CD14-positive monocyte (primary cell): ENCODE measurements at regions not wholly inside any gene's neighbourhood (a gene's known extent, or its start where the extent isn't known, plus 50 kb on each side); places are given as distances from the start of the nearest gene placed in this dataset.

Source experiments
- DNase-seq, 3 donors: peaks; one replicate each; pipeline ENCODE4 v3.0.0-alpha.2; 2011 to 2022
- H2AFZ ChIP-seq: 2 replicates; pipeline ENCODE4 v1.6.0; 2012; ENCODE audit warnings: mild to moderate bottlenecking, low read depth, low read length, inconsistent platforms; ENCODE audit not compliant: insufficient read depth, poor library complexity, severe bottlenecking
- H3K27ac ChIP-seq, 2 donors: 1 replicate in 1 of 2; 2 replicates in 1 of 2; pipeline ENCODE4 v1.5.1; 2012 to 2013; ENCODE audit warnings: low read length in 2 of 2, control low read depth in 1 of 2, inconsistent platforms in 1 of 2, low read depth in 1 of 2, mild to moderate bottlenecking in 1 of 2
- H3K27me3 ChIP-seq, 2 donors: one replicate each; pipeline versions ENCODE4 v1.6.0 to v1.6.1; 2011 to 2013; ENCODE audit warnings: low read length in 2 of 2; ENCODE audit not compliant: control insufficient read depth in 2 of 2, insufficient read depth in 2 of 2
- H3K36me3 ChIP-seq, 2 donors: replicated peaks in 1 of 2; 1 replicate in 1 of 2; 2 replicates in 1 of 2; pipeline versions ENCODE4 v1.5.1 to v1.6.1; 2012 to 2013; ENCODE audit warnings: low read length in 2 of 2, control low read depth in 1 of 2, inconsistent platforms in 1 of 2, mild to moderate bottlenecking in 1 of 2; ENCODE audit not compliant: insufficient read depth in 2 of 2, control insufficient read depth in 1 of 2
- H3K4me1 ChIP-seq, 2 donors: 1 replicate in 1 of 2; 2 replicates in 1 of 2; pipeline versions ENCODE4 v1.5.1 to v1.6.1; 2012 to 2013; ENCODE audit warnings: low read length in 2 of 2, control low read depth in 1 of 2, inconsistent platforms in 1 of 2, mild to moderate bottlenecking in 1 of 2, moderate library complexity in 1 of 2; ENCODE audit not compliant: insufficient read depth in 2 of 2, control insufficient read depth in 1 of 2
- H3K4me2 ChIP-seq: replicated peaks from 2 replicates; pipeline ENCODE3; 2012; ENCODE audit warnings: low read length, moderate library complexity, mild to moderate bottlenecking; ENCODE audit not compliant: poor library complexity, severe bottlenecking; ENCODE audit errors: extremely low read depth
- H3K4me3 ChIP-seq, 3 experiments: fragments of 200-600 bp in 1 of 3; sonication (generic) in 1 of 3; replicated peaks in 1 of 3; 1 replicate in 2 of 3; 2 replicates in 1 of 3; pipeline ENCODE4 v1.5.1; 2011 to 2013; ENCODE audit warnings: low read length in 3 of 3, mild to moderate bottlenecking in 3 of 3, control low read depth in 2 of 3, low read depth in 2 of 3, inconsistent platforms in 1 of 3, moderate library complexity in 1 of 3
- H3K79me2 ChIP-seq: 2 replicates; pipeline ENCODE4 v1.6.0; 2012; ENCODE audit warnings: mild to moderate bottlenecking, control low read depth, inconsistent platforms, low read length, moderate library complexity; ENCODE audit not compliant: insufficient read depth
- H3K9ac ChIP-seq: 2 replicates; pipeline ENCODE4 v1.6.0; 2017; ENCODE audit warnings: low read length, mild to moderate bottlenecking; ENCODE audit not compliant: insufficient read depth, poor library complexity, severe bottlenecking
- H3K9me3 ChIP-seq, 2 donors: replicated peaks in 1 of 2; 1 replicate in 1 of 2; 2 replicates in 1 of 2; pipeline versions ENCODE4 v1.5.1 to v1.6.1; 2012 to 2013; ENCODE audit warnings: low read length in 2 of 2, control low read depth in 1 of 2; ENCODE audit not compliant: control insufficient read depth in 1 of 2, insufficient read depth in 1 of 2
- H4K20me1 ChIP-seq: 2 replicates; pipeline ENCODE4 v1.6.0; 2012; ENCODE audit warnings: mild to moderate bottlenecking, low read length, control low read depth, moderate library complexity; ENCODE audit not compliant: insufficient read depth
- H3K27ac Mint-ChIP-seq, 7 donors: one replicate each; pipeline ENCODE4 v1.8.0; 2020; ENCODE audit warnings: mild to moderate bottlenecking in 7 of 7, mixed read lengths in 7 of 7, moderate library complexity in 6 of 7, inconsistent platforms in 2 of 7
- H3K27me3 Mint-ChIP-seq, 3 donors: one replicate each; pipeline ENCODE4 v1.8.0; 2021 to 2022; ENCODE audit warnings: low read depth in 3 of 3, mild to moderate bottlenecking in 3 of 3, mixed read lengths in 3 of 3, moderate library complexity in 3 of 3, inconsistent platforms in 1 of 3
- H3K36me3 Mint-ChIP-seq, 2 donors: one replicate each; pipeline ENCODE4 v1.8.0; 2020; ENCODE audit warnings: mixed read lengths in 2 of 2, inconsistent platforms in 1 of 2, mild to moderate bottlenecking in 1 of 2
- H3K4me1 Mint-ChIP-seq: one replicate; pipeline ENCODE4 v1.8.0; 2020; ENCODE audit warnings: mild to moderate bottlenecking, mixed read lengths
- H3K4me3 Mint-ChIP-seq, 2 donors: one replicate each; pipeline ENCODE4 v1.8.0; 2020; ENCODE audit warnings: mild to moderate bottlenecking in 2 of 2, mixed read lengths in 2 of 2, moderate library complexity in 1 of 2
- H3K9me3 Mint-ChIP-seq, 7 donors: one replicate each; pipeline ENCODE4 v1.8.0; 2020 to 2022; ENCODE audit warnings: mixed read lengths in 7 of 7, mild to moderate bottlenecking in 6 of 7, moderate library complexity in 6 of 7, inconsistent platforms in 2 of 7
- WGBS: methylation state at CpG from one replicate; pipeline ENCODE4 v1.1.5; 2013; ENCODE audit warnings: missing lambda C conversion rate; ENCODE audit not compliant: insufficient coverage; 5-methylcytosine and 5-hydroxymethylcytosine counted together
- intact Hi-C, 2 donors: fragments of 100-400 bp; cut with micrococcal nuclease; formaldehyde crosslinking; loops; one replicate each; pipeline versions ENCODE4 v1.15.0 to v1.15.1; 2023
- TF ChIP-seq, protein P1 (sequence below): fragments of 200-600 bp; IDR thresholded peaks from one replicate; pipeline ENCODE4 v1.8.0; 2022; ENCODE audit warnings: antibody characterized with exemption, mild to moderate bottlenecking

DNA sequence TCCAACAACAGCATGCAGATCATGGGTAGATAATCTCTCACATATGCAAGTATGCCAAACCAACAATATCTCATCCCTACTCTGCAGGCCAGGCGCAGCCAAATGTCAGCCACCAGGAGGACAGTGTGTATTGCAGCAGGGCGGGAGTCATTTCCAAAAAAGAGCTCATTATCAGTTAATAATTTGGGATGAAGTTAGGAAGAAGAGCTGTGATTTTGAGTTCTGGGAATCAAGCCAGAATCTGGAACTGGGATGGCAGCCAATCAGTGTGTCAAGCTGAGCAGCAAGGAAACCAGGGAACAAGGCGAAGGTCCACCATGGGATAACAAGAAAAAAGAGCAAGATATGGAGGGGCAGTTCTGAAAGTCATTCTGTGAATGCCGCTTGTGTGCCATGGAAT, 88.2 kb upstream of the CAMK2D start:
- no peaks in the 10 kb centered on the region for H3K4me1 ChIP-seq
- Mint-ChIP-seq H3K4me1 (peaks cover 9% of the 10 kb centered on the region), H3K27ac (no peak overlapping the region), H3K36me3 (no peaks in the 10 kb centered on the region), H3K9me3 (peaks cover 0 to 9% (median 4%) of the 10 kb centered on the region in 7 donors), H3K27me3 (peaks cover 0 to 4% (median 0%) of the 10 kb centered on the region in 3 donors), H3K4me3 (no peak overlapping the region)
- no peak overlapping the region for H2AFZ ChIP-seq
- H3K4me2 ChIP-seq = no peak overlapping the region
- H3K4me3 ChIP-seq = no peak overlapping the region
- H3K9ac ChIP-seq = no peak overlapping the region
- no peaks in the 10 kb centered on the region for H3K27me3 ChIP-seq
- H3K79me2 ChIP-seq = no peaks in the 10 kb centered on the region
- no peak overlapping the region for H3K27ac ChIP-seq
- H3K36me3 ChIP-seq = no peaks in the 10 kb centered on the region
- no peak for DNase-seq
- TF ChIP-seq, protein P1, sequence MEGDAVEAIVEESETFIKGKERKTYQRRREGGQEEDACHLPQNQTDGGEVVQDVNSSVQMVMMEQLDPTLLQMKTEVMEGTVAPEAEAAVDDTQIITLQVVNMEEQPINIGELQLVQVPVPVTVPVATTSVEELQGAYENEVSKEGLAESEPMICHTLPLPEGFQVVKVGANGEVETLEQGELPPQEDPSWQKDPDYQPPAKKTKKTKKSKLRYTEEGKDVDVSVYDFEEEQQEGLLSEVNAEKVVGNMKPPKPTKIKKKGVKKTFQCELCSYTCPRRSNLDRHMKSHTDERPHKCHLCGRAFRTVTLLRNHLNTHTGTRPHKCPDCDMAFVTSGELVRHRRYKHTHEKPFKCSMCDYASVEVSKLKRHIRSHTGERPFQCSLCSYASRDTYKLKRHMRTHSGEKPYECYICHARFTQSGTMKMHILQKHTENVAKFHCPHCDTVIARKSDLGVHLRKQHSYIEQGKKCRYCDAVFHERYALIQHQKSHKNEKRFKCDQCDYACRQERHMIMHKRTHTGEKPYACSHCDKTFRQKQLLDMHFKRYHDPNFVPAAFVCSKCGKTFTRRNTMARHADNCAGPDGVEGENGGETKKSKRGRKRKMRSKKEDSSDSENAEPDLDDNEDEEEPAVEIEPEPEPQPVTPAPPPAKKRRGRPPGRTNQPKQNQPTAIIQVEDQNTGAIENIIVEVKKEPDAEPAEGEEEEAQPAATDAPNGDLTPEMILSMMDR = no peak
- intact Hi-C loops = no loop called here
- no peaks in the 10 kb centered on the region for H3K9me3 ChIP-seq
- WGBS = 100% methylated on average over 1 of the region's 4 CpGs
- H4K20me1 ChIP-seq = no peaks in the 10 kb centered on the region

- Histone ChIP-seq H3K4me2 (no peak overlapping the region), H4K20me1 (no peaks in the 10 kb centered on the region), H3K4me3 (no peak overlapping the region), H3K4me1 (no peaks in the 10 kb centered on the region), H3K27ac (no peak overlapping the region), H2AFZ (no peak overlapping the region), H3K27me3 (no peaks in the 10 kb centered on the region), H3K9ac (no peak overlapping the region), H3K36me3 (no peaks in the 10 kb centered on the region), H3K9me3 (no peaks in the 10 kb centered on the region), H3K79me2 (no peaks in the 10 kb centered on the region)
- Mint-ChIP-seq H3K27ac (no peak overlapping the region), H3K4me1 (peaks cover 9% of the 10 kb centered on the region), H3K4me3 (no peak overlapping the region), H3K9me3 (peaks cover 0 to 6% (median 0%) of the 10 kb centered on the region in 7 donors), H3K27me3 (peaks cover 0 to 4% (median 0%) of the 10 kb centered on the region in 3 donors), H3K36me3 (no peaks in the 10 kb centered on the region)
- intact Hi-C loops = no loop called here
- TF ChIP-seq, protein P1 = no peak
- no peak for DNase-seq
- 97% methylated on average over 4 of the region's 5 CpGs for WGBS
Measured at GRCh38 chr4:113847710-113848109, 86.2 kb upstream of the CAMK2D start.
